ENCODE measurements at regions not wholly inside any gene's neighbourhood (a gene's known extent, or its start where the extent isn't known, plus 50 kb on each side); places are given as distances from the start of the nearest gene placed in this dataset.

DNA sequence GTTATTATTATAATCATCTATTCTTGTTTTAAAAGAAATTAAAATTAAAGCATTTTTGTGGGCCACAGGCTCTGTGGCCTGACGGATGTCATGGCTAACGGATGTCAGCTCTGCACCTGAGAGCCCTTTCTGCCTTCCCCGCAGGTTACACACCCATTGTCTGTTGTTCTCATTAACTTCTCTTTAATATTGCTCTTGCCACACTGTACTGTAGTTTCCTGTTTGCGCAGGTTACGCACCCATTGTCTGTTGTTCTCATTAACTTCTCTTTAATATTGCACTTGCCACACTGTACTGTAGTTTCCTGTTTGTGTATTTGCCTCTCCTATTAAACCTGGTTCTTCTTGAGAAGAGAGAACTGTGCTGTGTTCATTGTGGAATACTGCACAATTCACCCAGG, 294.4 kb upstream of the PLXNA2 start:
- TF ChIP-seq, protein P1, sequence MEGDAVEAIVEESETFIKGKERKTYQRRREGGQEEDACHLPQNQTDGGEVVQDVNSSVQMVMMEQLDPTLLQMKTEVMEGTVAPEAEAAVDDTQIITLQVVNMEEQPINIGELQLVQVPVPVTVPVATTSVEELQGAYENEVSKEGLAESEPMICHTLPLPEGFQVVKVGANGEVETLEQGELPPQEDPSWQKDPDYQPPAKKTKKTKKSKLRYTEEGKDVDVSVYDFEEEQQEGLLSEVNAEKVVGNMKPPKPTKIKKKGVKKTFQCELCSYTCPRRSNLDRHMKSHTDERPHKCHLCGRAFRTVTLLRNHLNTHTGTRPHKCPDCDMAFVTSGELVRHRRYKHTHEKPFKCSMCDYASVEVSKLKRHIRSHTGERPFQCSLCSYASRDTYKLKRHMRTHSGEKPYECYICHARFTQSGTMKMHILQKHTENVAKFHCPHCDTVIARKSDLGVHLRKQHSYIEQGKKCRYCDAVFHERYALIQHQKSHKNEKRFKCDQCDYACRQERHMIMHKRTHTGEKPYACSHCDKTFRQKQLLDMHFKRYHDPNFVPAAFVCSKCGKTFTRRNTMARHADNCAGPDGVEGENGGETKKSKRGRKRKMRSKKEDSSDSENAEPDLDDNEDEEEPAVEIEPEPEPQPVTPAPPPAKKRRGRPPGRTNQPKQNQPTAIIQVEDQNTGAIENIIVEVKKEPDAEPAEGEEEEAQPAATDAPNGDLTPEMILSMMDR (IDR thresholded peaks at IDR 0.05; ENCODE audit: unreplicated experiment) = no peak
- no peaks in the 10 kb centered on the region for H3K9me3 Mint-ChIP-seq (ENCODE audit: low read depth)
- H3K36me3 Mint-ChIP-seq (ENCODE audit: insufficient read depth) = no peaks in the 10 kb centered on the region
- H3K4me1 Mint-ChIP-seq (ENCODE audit: low read depth) = peaks cover 5% of the 10 kb centered on the region
- DNase-seq (ENCODE audit: low spot score, unreplicated experiment) = no peak
- H3K27me3 Mint-ChIP-seq = peaks cover 20% of the 10 kb centered on the region
- H3K4me3 Mint-ChIP-seq (ENCODE audit: low read depth) = no peak overlapping the region
- no peak overlapping the region for H3K27ac Mint-ChIP-seq

DNA sequence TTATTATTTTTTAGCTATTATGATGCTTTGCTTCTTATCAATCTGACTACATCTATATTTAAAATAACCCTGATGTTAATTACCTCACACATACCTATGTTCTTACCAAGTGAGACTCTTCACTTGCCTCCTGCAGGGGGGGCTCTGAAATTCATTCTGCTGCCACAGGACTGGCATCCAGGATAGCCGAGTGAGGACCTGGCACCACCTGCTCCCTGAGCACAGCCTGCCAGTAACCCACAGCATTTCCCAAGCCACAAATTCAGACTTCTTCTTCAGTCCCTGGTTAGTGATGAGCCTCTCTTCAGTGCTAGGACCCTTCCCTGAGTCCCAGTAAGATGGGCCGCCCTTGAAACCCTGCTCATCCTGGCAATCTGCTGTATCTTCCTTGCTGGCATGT, 296.5 kb upstream of the PLXNA2 start:
- peaks cover 5% of the 10 kb centered on the region for H3K4me1 Mint-ChIP-seq (ENCODE audit: low read depth)

DNA sequence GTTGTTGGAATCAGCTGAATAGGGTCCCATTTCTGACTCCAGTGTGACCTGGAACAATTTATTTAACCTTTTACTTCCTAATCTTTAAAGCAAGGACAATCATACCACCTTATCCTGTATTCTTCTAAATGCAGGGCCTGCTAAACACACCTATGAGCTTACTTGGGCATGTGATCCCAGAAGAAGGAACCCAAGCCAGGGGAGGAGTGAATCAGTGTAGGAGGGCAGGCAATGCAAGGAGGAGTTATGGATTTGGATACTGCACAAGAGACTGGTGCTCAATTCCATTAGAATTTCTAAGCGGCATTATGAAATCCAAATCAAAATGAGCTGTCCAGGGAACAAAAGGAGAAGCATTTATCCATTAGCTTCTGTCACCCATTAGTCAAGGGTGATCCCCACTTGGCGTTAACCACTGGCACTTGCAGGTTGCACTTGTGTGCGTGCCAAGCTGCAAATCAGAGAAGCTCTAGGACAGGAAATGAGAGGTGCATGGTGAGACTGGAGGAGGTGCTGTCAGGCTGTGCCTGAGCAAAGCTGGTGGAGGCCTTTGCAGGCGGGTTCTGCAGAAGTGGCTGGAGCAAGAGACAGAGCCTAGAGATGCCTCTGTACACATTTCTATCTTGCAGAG, 297.2 kb upstream of the PLXNA2 start:
- TF ChIP-seq, protein P1 (IDR thresholded peaks at IDR 0.05; ENCODE audit: unreplicated experiment) = no peak
- peaks cover 6% of the 10 kb centered on the region for H3K27me3 Mint-ChIP-seq
- H3K4me3 Mint-ChIP-seq (ENCODE audit: low read depth) = no peak overlapping the region
- H3K27ac Mint-ChIP-seq = no peak overlapping the region
- no peaks in the 10 kb centered on the region for H3K36me3 Mint-ChIP-seq (ENCODE audit: insufficient read depth)
- DNase-seq (ENCODE audit: low spot score, unreplicated experiment) = no peak
- H3K4me1 Mint-ChIP-seq (ENCODE audit: low read depth) = peaks cover 3% of the 10 kb centered on the region
- no peaks in the 10 kb centered on the region for H3K9me3 Mint-ChIP-seq (ENCODE audit: low read depth)

More for the DNA sequence above, 296.5 kb upstream of the PLXNA2 start:
- Mint-ChIP-seq H3K27me3 (peaks cover 11% of the 10 kb centered on the region), H3K9me3 (ENCODE audit: low read depth) (no peaks in the 10 kb centered on the region), H3K4me3 (ENCODE audit: low read depth) (no peak overlapping the region), H3K27ac (no peak overlapping the region), H3K36me3 (ENCODE audit: insufficient read depth) (no peaks in the 10 kb centered on the region)
- TF ChIP-seq, protein P1 (IDR thresholded peaks at IDR 0.05; ENCODE audit: unreplicated experiment) = no peak
- no peak for DNase-seq (ENCODE audit: low spot score, unreplicated experiment)

DNA sequence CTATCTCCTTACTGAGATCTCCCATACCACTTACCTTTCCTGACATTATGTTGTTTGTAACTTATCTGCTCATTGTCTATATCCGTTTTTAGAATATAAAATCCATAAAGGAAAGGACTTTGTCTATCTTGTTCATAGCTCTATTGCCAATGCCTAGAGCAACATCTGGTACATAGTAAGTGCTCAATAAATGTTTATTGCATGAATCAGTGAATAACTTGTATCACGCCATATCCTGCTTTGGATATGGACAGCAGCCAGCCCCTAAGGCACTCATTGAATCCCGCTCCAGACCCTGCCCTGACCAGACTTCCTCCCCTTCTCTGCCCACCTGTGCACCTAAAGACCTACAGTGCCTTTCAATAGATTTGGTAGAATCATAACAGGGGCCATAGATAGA, 298.1 kb upstream of the PLXNA2 start:
- Mint-ChIP-seq H3K27me3 (peaks cover 6% of the 10 kb centered on the region), H3K4me1 (ENCODE audit: low read depth) (peaks cover 1% of the 10 kb centered on the region), H3K9me3 (ENCODE audit: low read depth) (no peaks in the 10 kb centered on the region), H3K4me3 (ENCODE audit: low read depth) (no peak overlapping the region), H3K27ac (no peak overlapping the region), H3K36me3 (ENCODE audit: insufficient read depth) (no peaks in the 10 kb centered on the region)
- TF ChIP-seq, protein P1 (IDR thresholded peaks at IDR 0.05; ENCODE audit: unreplicated experiment) = no peak
- no peak for DNase-seq (ENCODE audit: low spot score, unreplicated experiment)

DNA sequence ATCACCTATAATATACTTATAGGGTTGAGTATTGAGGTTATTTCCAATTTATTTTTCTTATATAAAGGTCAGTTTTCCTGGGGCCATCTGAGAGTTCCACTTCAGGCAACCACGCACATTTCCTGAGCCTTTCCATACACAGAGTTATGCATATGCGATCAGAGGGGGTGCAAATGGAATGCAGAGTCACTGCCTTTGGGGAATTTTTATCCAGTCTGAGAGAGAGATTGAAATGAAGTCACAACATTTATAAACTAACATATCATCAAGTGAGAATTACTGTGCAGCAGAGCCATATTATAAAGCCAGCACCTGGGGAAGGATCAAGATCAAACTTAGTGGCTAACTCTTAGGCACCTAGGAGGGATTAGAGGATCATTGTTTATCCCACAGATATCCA, 299.9 kb upstream of the PLXNA2 start:
- TF ChIP-seq, protein P1 (IDR thresholded peaks at IDR 0.05; ENCODE audit: unreplicated experiment) = no peak
- H3K4me1 Mint-ChIP-seq (ENCODE audit: low read depth) = no peaks in the 10 kb centered on the region
- H3K27ac Mint-ChIP-seq = no peak overlapping the region
- no peak overlapping the region for H3K4me3 Mint-ChIP-seq (ENCODE audit: low read depth)
- peaks cover 6% of the 10 kb centered on the region for H3K27me3 Mint-ChIP-seq
- DNase-seq (ENCODE audit: low spot score, unreplicated experiment) = no peak
- H3K36me3 Mint-ChIP-seq (ENCODE audit: insufficient read depth) = no peaks in the 10 kb centered on the region
- H3K9me3 Mint-ChIP-seq (ENCODE audit: low read depth) = no peaks in the 10 kb centered on the region
